ENCODE measurements at regions not wholly inside any gene's neighbourhood (a gene's known extent, or its start where the extent isn't known, plus 50 kb on each side); places are given as distances from the start of the nearest gene placed in this dataset.

DNA sequence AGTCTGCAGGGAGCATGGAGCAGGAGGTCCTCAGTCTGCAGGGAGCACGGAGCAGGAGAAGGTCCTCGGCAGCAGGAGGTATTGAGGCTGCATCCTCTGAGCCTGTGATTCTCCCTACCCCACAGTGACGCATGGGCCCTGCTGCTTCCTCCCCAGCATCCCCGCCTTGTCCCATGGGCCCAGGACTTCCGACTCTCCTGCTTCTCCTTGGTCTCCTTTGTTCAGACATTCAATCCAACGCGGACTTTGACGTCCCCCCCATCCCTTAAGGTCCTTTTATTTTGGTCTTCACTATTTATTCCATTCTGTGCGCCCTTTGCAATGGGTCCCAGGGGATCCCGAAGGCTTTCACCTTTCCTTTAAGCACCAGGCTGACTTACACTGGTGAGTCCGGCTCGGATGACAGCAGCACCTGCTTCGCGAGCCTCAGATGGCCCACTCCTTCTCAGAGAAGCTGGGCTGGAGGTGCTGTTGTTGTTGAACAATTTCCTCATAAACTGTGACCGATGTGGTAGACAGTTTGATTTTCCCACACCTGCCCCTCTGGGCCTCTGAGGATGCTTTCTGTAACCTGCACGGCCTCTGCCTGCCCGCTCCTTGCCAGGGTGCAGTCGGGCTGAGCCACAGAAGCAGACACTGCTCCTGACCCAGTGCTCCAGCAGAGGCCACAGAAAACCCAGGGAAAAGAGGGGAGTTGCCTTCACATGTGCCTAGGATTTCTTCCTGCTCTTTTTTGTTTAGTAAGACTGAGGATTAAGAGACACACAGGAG, 407.2 kb upstream of the SHH start:
- no peak for DNase-seq

DNA sequence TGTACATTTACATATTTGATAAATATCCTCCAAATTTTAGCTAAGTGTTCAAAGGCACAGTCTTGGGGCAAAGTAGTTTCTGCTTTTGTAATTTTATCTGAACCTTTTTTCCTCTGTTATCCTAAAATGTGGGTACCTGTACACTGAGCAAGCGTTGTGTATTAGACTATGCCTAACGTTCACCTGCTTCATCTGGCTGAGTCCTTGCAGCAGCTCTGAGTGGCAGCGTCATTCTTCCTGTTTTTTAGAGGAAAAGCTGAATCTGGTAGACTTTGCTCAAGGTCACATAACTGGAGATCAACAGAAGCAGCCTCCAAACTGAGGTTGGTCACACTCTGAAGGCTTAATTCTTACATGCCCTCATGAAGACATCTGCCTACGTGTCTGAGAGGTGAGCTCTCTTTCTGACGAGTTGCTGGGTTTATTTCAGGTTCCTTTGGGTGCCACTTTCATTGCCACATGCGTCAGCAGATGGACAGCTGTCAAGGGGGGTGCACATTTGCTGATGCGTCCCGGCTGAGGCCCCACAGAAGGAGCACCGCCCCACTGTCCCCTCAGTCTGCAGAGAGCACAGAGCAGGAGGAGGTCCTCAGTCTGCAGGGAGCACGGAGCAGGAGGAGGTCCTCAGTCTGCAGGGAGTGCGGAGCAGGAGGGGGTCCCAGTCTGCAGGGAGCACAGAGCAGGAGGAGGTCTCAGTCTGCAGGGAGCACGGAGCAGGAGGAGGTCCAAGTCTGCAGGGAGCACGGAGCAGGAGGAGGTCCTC, 406.5 kb upstream of the SHH start:
- DNase-seq: no peak

- DNase-seq: no peak
These were observed 405.5 kb upstream of the SHH start for GRCh38 chr7:156217803-156218202.

- DNase-seq: no peak
These were observed 396.8 kb upstream of the SHH start for GRCh38 chr7:156209087-156209486.

DNA sequence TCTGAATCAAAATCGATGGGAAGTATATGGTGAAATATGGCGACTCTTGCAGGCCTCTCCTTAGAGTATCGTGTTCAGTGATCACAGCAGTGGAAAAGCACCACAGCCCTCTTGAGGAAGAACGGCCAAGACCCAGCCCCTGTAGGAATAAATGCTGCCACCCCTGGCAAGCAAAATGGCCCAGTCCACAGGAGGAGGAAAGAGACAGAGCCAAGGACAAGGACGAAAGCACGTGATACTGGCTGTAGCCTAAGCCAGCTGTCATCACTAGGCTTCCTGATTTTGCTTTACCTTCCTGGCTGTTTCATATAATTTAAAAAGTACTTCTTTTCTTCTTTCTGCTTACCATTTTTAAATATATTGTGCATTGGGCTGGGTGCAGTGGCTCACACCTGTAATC, 395.0 kb upstream of the SHH start:
- DNase-seq: no peak

DNA sequence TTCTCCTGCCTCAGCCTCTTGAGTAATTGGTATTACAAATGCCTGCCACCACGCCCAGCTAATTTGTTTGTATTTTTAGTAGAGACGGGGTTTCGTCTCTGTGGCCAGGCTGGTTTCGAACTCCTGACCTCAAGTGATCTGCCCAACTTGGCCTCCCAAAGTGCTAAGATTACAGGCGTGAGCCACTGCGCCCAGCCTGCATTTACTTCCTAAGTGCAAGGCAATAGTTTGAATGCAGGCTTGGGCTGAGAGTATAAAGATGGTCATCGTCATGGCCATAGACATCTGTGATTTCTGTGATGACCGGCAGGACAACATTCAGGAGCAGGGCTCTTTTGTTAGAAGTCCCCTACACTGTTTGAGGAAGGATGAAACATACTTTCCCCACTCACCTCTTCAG, 393.9 kb upstream of the SHH start:
- DNase-seq: no peak

- DNase-seq: no peak
These were observed 392.6 kb upstream of the SHH start for GRCh38 chr7:156204820-156205219.

- DNase-seq: no peak
These were observed 391.7 kb upstream of the SHH start for GRCh38 chr7:156203923-156204322.

DNA sequence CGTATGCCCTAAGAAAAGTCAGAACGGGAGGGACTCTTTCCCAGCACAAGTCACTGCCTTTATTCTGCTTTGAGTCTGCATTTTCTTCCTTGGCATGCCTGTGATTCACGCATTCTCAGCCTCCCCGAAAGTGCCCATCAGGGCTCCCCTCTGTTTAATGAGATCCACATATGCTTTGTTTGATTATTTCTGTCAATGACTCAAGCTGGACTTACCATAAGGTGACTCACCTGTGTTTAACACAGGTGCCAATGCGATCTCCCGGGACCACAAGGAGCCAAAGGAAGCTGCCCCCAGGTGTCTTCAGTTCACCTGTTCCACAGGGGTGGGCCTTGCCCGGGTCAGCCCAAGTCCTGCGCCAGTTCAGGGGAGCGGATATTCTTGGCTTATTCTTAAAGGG, 386.0 kb upstream of the SHH start:
- no peak for DNase-seq

DNA sequence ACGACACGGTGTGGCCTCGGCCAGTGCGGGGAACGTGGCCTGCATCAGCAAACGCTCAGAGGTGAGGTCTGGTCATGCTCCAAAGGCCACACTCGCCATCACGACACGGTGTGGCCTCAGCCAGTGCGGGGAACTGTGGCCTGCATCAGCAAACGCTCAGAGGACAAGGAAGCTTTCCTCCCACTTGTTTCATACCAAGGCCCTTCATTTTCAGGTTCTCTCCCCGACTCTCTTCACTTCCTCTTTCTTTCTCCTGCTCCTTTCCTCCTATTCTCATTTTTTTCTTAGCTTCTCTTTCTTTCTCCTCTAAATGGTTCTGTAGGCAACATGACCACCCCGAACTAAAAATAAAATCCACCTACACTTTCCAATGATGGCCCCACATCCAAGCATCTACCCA, 384.4 kb upstream of the SHH start:
- DNase-seq: no peak

- no peak for DNase-seq
These were observed 383.0 kb upstream of the SHH start for GRCh38 chr7:156195276-156195675.

DNA sequence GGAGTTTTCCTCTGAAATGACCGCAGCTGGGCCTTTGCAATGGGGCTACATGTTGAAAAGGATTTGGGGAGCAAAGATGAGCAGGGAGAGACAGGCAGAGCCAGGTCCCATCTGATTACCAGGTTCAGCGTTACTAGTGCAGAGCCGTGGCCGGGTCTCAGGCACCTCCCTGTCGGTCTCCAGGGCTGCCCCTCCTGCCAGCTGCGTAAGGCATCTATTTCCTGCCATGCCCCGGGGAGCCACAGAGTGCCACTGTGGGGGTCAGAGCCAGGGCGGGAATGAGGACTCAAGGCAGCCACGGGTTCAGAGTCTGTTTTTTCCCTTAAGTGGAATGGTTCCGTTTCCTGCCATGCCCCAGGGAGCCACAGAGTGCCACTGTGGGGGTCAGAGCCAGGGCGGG, 382.6 kb upstream of the SHH start:
- no peak for DNase-seq

GRCh38 chr7:156192921-156193320, 380.7 kb upstream of the SHH start:
- DNase-seq: no peak

GRCh38 chr7:156191090-156191489, 378.8 kb upstream of the SHH start:
- no peak for DNase-seq

GRCh38 chr7:156185076-156185475, 372.8 kb upstream of the SHH start:
- no peak for DNase-seq

- no peak for DNase-seq
These were observed 371.9 kb upstream of the SHH start for GRCh38 chr7:156184164-156184563.

- peak; percentile 9 for DNase-seq
These were observed 368.4 kb upstream of the SHH start for GRCh38 chr7:156180451-156181229.

DNA sequence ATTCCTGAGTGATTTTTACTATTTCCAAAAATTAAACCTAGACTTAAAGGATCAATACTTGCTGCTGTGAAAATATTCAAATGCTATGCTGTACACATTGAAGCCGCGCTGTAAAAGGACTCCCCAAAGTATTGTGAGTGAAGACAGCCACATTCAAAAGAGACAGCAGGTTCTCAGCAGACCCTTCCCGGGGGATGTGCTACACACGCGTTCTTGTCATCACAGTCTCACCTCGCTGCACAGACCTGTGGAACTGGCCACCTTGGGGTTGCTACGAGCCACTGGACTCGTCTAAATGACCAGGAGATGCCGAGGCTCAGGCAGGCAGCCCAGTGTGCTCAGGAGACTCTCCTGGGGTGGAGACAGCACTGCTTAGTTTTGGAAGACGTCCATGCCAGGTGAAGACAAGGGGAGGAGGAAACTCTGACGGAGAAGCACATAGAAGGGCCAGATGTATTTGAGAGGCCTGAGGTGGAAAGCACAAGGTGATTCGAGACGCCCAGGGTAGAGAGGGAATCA, 367.7 kb upstream of the SHH start:
- DNase-seq: no peak

DNA sequence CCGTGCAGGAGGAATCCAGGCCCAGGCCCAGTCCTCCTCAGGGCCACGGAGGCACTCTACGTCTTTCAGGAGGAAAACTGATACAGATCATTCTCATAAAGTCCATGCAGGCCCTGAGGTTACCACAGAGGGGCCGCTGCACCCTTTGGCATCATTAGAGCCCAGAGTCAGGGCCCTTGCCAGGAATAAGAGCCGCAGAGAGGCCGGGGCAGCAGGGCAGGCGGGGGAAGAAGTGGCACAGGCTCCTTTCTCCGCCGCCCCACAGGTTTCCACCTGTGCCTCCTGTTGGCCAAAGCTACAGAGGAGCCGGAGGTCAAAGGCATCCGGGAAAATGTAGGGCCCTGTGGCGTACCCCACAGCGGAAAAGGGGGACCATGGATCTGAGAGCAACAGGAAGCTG, 366.6 kb upstream of the SHH start:
- peak; percentile 20 for DNase-seq

- DNase-seq: peak; percentile 32
These were observed 366.0 kb upstream of the SHH start for GRCh38 chr7:156178214-156178613.

DNA sequence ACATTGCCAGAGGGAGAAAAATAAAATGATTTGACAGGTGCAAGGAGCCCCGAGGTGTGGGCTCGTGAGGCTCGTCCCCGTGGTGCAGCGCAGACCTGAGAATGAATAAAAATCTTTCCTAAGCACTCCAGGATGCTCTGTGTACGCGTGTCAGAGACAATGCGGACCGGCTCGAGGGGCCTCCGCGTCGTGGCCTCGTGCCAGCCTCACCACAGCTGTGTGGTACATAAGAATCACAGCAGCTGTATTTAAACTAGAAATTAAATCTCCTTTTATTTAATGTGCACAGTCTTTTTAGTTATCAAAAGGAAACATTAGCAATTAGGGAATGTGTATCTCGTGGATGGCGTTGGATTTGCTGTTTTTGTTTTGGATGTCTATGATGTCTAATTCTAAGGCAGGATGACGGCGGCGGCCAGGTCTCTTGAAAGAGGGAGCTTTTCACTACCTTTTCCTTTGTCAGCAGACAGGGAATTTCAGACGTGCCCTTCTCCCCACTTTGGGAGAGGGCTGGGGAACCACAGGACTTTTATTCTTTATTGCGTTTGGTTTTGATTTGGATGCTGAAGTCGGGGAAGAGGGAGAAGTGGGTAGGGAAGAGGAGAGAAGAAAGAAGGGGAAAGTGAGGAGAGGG, 365.3 kb upstream of the SHH start:
- DNase-seq: peak; percentile 42

GRCh38 chr7:156176039-156176438, 363.8 kb upstream of the SHH start:
- DNase-seq: no peak

DNA sequence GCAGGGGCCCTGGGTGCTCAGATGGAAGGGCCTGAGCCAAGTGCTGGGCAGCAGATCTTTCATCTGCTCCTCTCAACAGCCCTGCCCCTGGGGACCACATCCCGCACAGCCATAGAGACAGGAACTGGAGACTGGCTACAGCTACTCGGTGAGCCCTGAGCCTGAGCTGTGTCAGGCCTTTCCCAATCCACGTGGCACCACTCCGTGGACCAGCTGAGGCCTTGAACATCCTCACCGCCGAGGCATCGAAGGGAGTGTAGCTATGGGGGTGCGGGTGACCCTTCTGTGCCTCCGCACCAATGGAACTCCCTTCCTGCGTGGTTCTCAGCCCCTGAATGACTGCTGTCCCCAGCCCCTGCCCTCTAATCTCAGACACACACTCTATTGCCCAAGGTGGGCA, 362.7 kb upstream of the SHH start:
- DNase-seq: no peak

Measured in right forelimb (tissue), 1 donor.